ENCODE measurements at regions not wholly inside any gene's neighbourhood (a gene's known extent, or its start where the extent isn't known, plus 50 kb on each side); places are given as distances from the start of the nearest gene placed in this dataset.

- DNase-seq: no peak
Measured at GRCh38 chr19:33948651-33949335, 152.1 kb downstream of the KCTD15 start.

DNA sequence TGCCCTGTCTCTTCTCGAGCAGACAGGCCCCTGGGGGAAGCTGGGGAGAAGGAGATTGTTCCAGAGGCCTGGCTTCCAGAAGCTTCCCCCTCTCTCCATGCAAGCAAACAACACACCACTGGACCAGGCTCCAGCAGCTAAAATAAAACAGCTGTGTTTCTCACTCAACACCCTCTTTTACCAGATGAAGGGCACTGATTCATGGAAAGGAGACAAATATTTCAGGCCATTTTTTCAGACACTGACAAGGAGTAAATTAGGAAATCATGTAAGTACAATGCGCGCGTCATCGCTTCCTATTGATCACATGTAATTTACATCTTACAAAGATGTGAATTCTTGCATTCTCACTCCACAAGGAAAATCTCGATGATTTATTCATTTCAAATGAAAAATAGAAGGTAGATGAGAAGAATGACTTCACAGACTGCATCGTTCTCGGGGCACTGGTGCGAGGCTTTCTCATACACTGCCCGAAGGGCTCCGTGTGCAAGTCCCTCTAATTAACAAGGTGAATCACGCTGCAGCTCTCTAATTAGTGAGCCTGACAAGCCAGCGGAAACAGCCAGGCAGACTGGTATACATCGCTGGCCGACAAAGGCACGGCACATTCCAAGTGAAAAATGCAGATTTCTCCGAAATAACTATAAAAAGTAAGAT is 153.6 kb downstream of the KCTD15 start:
- DNase-seq: no peak

DNA sequence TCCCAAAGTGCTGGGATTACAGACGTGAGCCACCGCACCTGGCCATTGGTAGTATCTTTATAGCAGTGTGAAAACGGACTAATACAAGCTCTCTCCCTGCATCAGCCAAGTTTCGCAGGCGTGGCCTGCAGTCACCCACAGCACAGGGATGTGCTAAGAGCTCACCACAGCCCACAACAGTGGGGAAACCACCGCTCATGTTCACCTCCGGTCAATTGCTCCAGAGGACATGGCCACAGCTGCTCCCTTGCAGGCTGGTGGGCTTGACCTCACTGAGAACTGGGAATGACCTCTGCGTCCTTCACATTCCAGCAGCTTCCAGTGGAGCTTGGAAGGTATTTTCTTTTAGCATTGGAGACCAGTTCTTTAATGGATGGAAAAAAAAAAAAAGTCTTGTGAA is 156.4 kb downstream of the KCTD15 start:
- DNase-seq: no peak

DNA sequence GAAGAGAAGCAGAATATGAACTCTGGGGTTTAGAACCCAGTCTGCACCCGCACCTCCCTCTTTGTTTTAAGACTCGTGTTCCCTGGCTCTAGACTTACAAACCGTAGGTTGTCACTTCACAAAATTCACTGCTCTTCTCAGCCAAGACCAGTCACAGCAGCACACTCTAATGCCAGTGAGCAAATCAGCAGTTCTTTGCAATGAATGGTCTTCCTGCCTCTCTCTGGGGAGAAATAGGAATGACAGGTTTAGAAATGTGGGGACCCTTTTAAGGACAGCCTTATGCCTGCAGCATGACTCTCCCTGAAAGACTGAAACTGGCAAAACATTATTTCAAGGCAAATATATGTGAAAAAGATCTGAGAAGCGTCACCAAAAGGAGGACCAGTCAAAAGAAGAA is 156.9 kb downstream of the KCTD15 start:
- no peak for DNase-seq

DNA sequence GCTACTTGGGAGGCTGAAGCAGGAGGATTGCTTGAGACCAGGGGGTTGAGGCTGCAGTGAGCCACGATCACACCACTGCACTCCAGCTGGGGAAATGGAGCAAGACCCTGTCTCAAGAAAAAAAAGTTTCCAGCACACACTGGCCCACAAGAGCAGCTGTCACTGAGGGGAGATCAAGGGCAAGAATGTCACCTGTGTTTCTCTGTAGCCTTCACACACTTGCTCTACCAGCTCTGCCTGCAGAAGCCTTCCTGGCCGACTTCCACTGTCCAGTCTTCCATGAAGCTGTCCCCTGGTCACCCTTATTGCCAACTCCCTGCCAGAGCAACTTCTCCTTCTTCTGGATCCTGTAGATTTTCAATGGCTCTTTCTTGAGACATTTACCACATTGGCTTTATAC is 158.0 kb downstream of the KCTD15 start:
- DNase-seq: no peak

GRCh38 chr19:33956941-33957340 is 160.3 kb downstream of the KCTD15 start:
- DNase-seq: no peak

GRCh38 chr19:33957804-33958203 is 161.1 kb downstream of the KCTD15 start:
- DNase-seq: no peak

DNA sequence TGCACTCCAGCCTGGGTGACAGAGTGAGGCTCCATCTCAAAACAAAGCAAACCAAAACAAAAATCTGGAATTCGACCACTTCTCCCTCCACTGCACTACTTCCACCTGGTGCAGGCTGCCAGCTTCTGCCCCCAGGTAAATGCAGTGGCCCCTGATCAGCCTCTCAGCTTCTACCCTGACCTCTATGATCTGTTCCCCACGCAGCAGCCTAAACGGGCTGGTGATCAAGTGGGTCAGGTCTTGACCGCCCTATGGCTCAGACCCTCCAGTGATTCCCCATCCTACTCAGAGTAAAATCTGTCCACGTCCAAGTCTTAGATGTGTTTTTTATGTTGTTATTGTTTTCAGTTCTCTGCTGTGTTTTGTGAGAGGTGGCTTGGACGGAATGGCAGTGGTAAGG is 163.9 kb downstream of the KCTD15 start:
- no peak for DNase-seq

DNA sequence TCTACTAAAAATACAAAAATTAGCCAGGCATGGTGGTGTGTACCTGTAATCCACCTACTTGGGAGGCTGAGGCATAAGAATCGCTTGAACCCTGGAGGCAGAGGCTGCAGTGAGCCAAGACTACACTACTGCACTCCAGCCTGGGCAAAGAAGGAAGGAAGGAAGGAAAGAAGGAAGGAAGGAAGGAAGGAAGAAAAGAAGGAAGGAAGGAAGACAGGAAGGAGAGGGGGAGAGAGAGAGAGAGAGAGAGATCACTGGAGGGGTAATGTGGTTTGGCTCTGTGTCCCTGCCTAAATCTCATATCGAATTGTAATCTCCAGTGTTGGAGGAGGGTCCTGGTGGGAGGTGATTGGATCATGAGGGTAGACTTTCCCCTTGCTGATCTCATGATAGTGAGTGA is 165.5 kb downstream of the KCTD15 start:
- no peak for DNase-seq

DNA sequence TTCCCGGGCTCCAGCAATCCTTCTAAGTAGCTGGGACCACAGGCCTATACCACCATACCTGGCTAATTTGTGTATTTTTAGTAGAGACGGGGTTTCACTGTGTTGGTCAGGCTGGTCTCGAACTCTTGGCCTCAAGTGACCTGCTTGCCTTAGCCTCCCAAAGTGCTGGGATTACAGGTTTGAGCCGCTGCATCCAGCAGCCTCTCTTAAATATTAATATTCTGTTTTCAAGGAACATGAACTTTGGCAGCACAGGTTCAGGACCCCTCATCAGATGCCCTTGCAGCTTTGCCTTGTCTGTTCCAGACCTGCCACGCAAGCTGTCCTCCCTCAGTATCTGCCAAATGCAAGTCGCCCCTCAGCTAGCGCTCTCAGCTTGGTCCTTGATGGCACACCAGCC is 166.8 kb downstream of the KCTD15 start:
- DNase-seq: no peak

- DNase-seq: no peak
Measured at GRCh38 chr19:33971073-33971472, 174.4 kb downstream of the KCTD15 start.

GRCh38 chr19:33977756-33978685 is 181.4 kb downstream of the KCTD15 start:
- no peak for DNase-seq

DNA sequence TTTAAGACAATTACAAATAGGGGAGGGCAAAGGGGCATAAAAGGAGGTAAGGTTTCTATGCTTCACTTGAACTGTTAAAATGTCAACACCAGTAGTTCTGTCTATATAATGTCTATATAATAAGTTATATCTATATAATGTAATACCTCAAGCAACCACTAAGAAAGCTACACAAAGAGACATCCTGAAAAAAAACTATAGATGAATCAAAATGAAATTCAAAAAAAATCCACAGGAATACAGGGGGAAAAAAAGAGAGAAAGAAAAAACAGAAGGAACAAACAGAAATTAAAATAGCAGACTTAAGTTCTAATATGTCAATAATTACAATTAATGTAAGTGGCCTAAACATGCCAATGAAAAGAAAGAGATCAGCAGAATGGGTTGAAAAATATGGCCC is 186.0 kb downstream of the KCTD15 start:
- DNase-seq: no peak

GRCh38 chr19:33988601-33989000 is 183.7 kb upstream of the LSM14A start:
- no peak for DNase-seq

GRCh38 chr19:33997690-33998089 is 174.6 kb upstream of the LSM14A start:
- DNase-seq: no peak

GRCh38 chr19:33998302-33998701 is 174.0 kb upstream of the LSM14A start:
- DNase-seq: no peak

GRCh38 chr19:33998739-33999345 is 173.5 kb upstream of the LSM14A start:
- no peak for DNase-seq

- no peak for DNase-seq
Measured at GRCh38 chr19:34017024-34017423, 155.3 kb upstream of the LSM14A start.

DNA sequence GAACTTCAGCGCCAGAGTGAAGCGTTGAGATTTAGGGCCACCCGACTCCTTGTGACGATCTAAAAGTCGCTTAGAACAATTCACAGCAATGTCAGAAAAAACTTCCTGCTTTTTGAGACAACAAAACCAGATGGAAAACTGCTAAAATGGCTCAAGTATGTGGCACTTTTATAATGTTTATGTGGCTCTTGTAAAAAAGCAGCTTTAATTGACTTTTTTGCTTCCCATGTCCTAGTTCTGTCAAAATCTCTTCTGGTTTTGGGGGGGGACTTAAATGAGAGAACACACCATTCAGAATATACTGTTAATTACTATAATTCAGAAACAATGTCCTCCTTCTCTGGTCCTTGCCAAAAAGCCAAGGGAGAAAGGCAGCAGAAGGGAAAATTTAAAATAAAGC is 154.7 kb upstream of the LSM14A start:
- DNase-seq: no peak

GRCh38 chr19:34018546-34018945 is 153.8 kb upstream of the LSM14A start:
- no peak for DNase-seq

- no peak for DNase-seq
Measured at GRCh38 chr19:34023381-34023780, 148.9 kb upstream of the LSM14A start.

GRCh38 chr19:34033880-34034279 is 138.4 kb upstream of the LSM14A start:
- no peak for DNase-seq

DNA sequence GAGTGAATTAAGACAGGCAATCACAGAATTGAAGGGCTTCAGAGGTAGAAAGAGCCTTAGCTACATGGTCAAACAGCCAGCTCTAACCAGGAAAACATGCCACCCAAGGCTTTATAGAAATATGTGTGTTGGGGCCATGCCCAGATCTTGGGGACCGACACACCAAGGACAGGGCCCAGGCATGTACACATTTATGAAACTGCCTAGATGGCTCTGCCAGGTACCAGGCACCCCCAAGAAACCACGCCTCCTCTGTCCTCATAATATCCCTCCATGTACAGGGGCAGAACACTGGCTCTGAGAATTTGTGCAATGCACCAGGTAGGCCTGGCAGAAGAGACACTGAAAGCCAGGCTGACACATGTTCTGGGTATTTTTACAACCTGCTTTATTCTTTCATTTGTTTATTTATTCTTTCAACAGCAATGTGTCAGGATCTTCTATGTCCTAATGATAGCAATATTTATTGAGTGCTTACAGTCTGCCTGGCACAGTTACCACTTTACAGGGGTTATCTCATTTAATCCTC is 137.9 kb upstream of the LSM14A start:
- no peak for DNase-seq

All from stimulated activated CD4-positive, alpha-beta T cell treated with anti-CD3 and anti-CD28 coated beads, Interleukin-2, amount 100 ng/mL, for 24 hours (primary cell).